ENCODE measurements at regions not wholly inside any gene's neighbourhood (a gene's known extent, or its start where the extent isn't known, plus 50 kb on each side); places are given as distances from the start of the nearest gene placed in this dataset.

DNA sequence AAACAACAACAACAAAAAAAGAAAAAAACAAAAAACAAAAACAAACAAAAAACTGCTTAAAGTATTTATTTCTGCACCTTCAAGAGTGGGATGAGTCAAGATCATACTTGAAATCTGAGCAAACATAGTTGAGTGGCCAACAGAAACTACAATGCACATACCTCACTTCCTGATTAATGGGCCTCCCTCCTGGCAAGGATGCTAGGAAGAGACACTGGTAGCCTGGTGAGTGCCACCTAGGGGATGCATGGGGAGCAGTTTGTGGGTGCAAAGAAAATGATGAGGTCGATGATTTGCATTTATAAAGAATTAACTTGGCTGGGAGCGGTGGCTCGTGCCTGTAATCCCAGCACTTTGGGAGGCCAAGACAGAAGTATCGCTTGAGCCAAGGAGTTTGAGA lies 808.1 kb downstream of the MAFB start:
- Histone ChIP-seq H3K4me3 (ENCODE audit: low read length) (no peak overlapping the region), H3K4me1 (ENCODE audit: insufficient read depth, low read length) (no peaks in the 10 kb centered on the region), H3K27ac (ENCODE audit: low read depth in 1 of 2, low read length in 2 of 2) (no peak overlapping the region), H3K9me3 (ENCODE audit: control insufficient read depth in 1 of 2, insufficient read depth in 1 of 2, low read length in 2 of 2) (no peaks in the 10 kb centered on the region), H3K27me3 (ENCODE audit: control insufficient read depth in 1 of 2, insufficient read depth in 2 of 2, low read length in 2 of 2) (no peaks in the 10 kb centered on the region), H3K36me3 (ENCODE audit: insufficient read depth, low read length) (no peaks in the 10 kb centered on the region)
- CTCF ChIA-PET = no interaction called here
- DNase-seq (no peak), ATAC-seq (ENCODE audit: poor library complexity) (no peak)
- no peaks in the 10 kb centered on the region for H3K4me1 Mint-ChIP-seq (ENCODE audit: low read depth)
- TF ChIP-seq, protein P1, sequence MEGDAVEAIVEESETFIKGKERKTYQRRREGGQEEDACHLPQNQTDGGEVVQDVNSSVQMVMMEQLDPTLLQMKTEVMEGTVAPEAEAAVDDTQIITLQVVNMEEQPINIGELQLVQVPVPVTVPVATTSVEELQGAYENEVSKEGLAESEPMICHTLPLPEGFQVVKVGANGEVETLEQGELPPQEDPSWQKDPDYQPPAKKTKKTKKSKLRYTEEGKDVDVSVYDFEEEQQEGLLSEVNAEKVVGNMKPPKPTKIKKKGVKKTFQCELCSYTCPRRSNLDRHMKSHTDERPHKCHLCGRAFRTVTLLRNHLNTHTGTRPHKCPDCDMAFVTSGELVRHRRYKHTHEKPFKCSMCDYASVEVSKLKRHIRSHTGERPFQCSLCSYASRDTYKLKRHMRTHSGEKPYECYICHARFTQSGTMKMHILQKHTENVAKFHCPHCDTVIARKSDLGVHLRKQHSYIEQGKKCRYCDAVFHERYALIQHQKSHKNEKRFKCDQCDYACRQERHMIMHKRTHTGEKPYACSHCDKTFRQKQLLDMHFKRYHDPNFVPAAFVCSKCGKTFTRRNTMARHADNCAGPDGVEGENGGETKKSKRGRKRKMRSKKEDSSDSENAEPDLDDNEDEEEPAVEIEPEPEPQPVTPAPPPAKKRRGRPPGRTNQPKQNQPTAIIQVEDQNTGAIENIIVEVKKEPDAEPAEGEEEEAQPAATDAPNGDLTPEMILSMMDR (IDR thresholded peaks at IDR 0.05) = no peak
- H3K4me3 Mint-ChIP-seq = no peak overlapping the region
- intact Hi-C loops (cut with DNase I, micrococcal nuclease) = loop anchor here in 1 of 2 experiments (10.0 kb wide), 1 partner anchor 1084 kb away; no protein-coding TSS in a partner anchor
- POLR2A ChIA-PET = no interaction called here
- no peaks in the 10 kb centered on the region for H3K36me3 Mint-ChIP-seq (ENCODE audit: low read depth)
- no peak overlapping the region for H3K27ac Mint-ChIP-seq
- H3K9me3 Mint-ChIP-seq = peaks cover 7% of the 10 kb centered on the region
- H3K27me3 Mint-ChIP-seq = peaks cover 4% of the 10 kb centered on the region

DNA sequence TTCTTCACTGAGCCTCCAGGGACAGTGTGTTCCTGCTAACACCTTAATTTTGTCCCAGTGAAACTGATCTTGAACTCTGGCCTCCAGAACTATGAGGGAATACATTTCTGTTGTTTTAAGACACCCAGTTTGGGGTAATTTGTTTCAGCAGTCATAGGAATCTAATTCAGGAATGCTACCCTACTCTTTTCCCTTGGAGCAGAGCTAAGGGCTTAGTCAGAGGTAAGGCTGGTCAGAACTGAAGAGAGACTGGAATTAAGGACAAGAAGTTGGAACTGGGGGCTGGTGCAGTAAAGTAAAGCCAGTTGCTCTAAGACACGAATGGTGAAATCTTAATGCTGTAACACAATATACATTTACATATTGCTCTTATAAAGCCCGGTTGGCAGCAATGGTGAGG lies 809.7 kb downstream of the MAFB start:
- peaks cover 7% of the 10 kb centered on the region for H3K9me3 Mint-ChIP-seq
- intact Hi-C loops (cut with DNase I, micrococcal nuclease) = no loop called here

DNA sequence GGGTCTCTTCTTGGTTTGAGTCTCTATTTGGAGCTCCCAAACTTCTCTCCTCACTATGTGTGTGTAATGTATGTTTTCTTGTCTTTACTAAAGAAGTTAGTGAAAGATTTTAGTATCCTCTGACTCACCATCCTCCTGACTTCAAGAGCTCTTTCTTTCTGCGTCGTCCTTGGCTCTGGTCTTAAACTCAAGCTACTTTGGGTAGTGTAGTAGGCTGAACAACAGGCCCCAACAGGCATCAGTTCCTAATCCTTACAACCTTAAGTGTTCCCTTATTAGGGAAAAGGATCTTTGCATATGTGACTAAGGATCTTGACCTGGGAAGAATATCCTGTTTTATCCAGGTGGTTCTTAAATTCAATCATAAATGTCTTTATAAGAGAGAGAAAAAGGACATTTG lies 810.2 kb downstream of the MAFB start:
- H3K27me3 ChIP-seq (ENCODE audit: control insufficient read depth in 1 of 2, insufficient read depth in 2 of 2, low read length in 2 of 2) = no peaks in the 10 kb centered on the region
- Mint-ChIP-seq H3K4me3 (no peak overlapping the region), H3K27ac (no peak overlapping the region), H3K9me3 (peaks cover 7% of the 10 kb centered on the region), H3K27me3 (peaks cover 4% of the 10 kb centered on the region), H3K4me1 (ENCODE audit: low read depth) (no peaks in the 10 kb centered on the region), H3K36me3 (ENCODE audit: low read depth) (no peaks in the 10 kb centered on the region)
- no peaks in the 10 kb centered on the region for H3K36me3 ChIP-seq (ENCODE audit: insufficient read depth, low read length)
- no peak overlapping the region for H3K4me3 ChIP-seq (ENCODE audit: low read length)
- H3K27ac ChIP-seq (ENCODE audit: low read depth in 1 of 2, low read length in 2 of 2) = no peak overlapping the region
- no peaks in the 10 kb centered on the region for H3K4me1 ChIP-seq (ENCODE audit: insufficient read depth, low read length)
- DNase-seq (no peak), ATAC-seq (ENCODE audit: poor library complexity) (no peak)
- TF ChIP-seq, protein P1 (IDR thresholded peaks at IDR 0.05) = no peak
- intact Hi-C loops (cut with DNase I, micrococcal nuclease) = no loop called here
- POLR2A ChIA-PET = no interaction called here
- no peaks in the 10 kb centered on the region for H3K9me3 ChIP-seq (ENCODE audit: control insufficient read depth in 1 of 2, insufficient read depth in 1 of 2, low read length in 2 of 2)
- CTCF ChIA-PET = no interaction called here

More for the DNA sequence above, 809.7 kb downstream of the MAFB start:
- ChIA-PET CTCF (no interaction called here), POLR2A (no interaction called here)
- no peak overlapping the region for H3K27ac Mint-ChIP-seq
- Histone ChIP-seq H3K4me3 (ENCODE audit: low read length) (no peak overlapping the region), H3K4me1 (ENCODE audit: insufficient read depth, low read length) (no peaks in the 10 kb centered on the region), H3K27me3 (ENCODE audit: control insufficient read depth in 1 of 2, insufficient read depth in 2 of 2, low read length in 2 of 2) (no peaks in the 10 kb centered on the region), H3K9me3 (ENCODE audit: control insufficient read depth in 1 of 2, insufficient read depth in 1 of 2, low read length in 2 of 2) (no peaks in the 10 kb centered on the region), H3K36me3 (ENCODE audit: insufficient read depth, low read length) (no peaks in the 10 kb centered on the region), H3K27ac (ENCODE audit: low read depth in 1 of 2, low read length in 2 of 2) (no peak overlapping the region)
- TF ChIP-seq, protein P1 (IDR thresholded peaks at IDR 0.05) = no peak
- no peak for ATAC-seq (ENCODE audit: poor library complexity)
- H3K4me1 Mint-ChIP-seq (ENCODE audit: low read depth) = no peaks in the 10 kb centered on the region
- H3K27me3 Mint-ChIP-seq = peaks cover 4% of the 10 kb centered on the region
- no peak for DNase-seq
- no peaks in the 10 kb centered on the region for H3K36me3 Mint-ChIP-seq (ENCODE audit: low read depth)
- H3K4me3 Mint-ChIP-seq = no peak overlapping the region
